Stimulated activated CD4-positive, alpha-beta T cell treated with anti-CD3 and anti-CD28 coated beads, Interleukin-2, amount 100 ng/mL, for 24 hours (primary cell): ENCODE measurements at regions not wholly inside any gene's neighbourhood (a gene's known extent, or its start where the extent isn't known, plus 50 kb on each side); places are given as distances from the start of the nearest gene placed in this dataset.
"Not testable (repeated sequence)": the region's sequence is repeated elsewhere in the genome, so short reads cannot be mapped to it uniquely, and the experiment has no call there.

Experiments
- DNase-seq, 2 donors: peaks; one replicate each; pipeline ENCODE4 v3.0.0-alpha.2; 2020

DNA sequence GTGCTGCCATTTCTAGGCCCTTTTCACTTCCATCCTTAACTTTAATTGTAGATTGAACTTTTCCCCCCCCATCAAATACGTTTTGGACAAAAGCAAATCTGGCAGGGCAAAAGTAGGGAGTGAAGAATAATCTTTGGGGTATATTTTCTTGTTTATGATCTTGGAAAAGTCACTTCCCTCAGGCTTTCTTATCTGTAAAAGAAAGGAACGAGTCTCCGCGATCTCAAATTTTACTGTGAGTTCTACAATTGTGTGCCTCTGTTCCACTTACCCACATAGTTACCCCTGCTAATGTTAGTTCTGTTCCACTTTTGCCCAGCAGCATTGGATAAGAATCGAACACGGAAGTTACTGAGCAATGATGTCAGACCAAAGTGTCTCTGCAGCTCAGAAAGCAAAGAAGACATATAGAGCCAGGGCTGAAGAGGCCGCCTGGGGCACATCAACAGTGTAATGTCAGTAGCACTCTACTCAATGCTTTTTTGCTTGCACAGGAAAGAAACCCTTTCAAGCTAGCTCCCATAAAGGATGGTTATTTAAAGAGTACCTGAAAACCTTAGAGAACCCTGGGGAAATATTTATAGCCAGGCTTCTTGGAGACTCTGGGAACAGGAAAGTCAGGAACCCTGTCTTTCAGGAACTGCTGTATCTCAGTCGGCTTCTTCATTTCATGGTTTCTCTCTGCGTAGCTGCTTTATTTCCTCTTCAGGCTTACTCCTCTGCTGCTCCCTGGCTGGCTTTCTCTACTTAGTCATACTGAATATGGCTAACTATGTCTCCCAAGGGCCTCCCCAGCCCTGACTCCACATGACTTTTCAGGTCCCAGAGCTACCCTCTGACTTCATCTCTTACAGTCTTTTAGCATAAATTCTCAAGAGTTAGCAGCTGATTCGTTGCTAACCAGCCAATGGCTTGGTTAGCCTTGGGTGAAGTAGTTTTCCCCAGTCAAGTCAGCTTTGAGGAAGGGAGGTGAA, 123.7 kb upstream of the FAM3C start:
- no peak for DNase-seq

DNA sequence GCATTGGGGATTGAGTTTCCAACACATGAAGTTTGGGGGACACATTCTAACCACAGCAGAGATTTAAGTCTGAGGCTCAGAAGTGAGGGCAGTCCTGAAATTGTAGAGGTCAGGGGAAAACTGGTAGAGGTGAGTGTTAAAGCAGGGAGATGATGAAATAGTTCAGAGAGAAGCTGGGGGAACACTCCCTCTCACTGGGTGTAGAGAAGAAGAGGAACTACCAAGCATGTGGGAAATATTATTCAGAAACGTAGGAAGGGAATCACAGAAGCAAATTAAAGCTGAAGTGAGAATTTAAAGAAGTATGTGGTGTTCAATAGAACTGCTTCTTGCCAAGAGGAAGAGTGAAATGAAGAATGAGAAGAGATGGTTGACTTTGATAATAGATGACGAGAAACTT, 121.5 kb upstream of the FAM3C start:
- DNase-seq = no peak

DNA sequence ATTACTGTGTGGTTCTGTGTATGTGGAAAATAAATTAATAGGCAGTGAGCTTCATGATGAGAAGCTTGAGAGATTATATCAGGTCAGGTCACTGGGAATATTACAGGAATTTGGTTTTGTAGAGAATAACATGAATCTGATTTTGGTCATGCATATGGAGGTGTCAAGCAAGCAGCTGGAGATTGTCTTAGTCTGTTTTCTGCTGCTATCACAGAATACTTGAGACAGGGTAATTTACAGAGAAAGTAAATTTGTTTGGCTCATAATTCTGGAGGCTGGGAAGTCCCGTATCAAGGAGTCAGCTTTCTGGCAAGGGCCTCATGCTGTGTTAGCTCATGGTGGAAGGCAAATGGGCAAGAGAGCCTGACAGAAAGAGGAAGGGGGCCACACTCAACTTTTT, 120.7 kb upstream of the FAM3C start:
- DNase-seq = no peak

DNA sequence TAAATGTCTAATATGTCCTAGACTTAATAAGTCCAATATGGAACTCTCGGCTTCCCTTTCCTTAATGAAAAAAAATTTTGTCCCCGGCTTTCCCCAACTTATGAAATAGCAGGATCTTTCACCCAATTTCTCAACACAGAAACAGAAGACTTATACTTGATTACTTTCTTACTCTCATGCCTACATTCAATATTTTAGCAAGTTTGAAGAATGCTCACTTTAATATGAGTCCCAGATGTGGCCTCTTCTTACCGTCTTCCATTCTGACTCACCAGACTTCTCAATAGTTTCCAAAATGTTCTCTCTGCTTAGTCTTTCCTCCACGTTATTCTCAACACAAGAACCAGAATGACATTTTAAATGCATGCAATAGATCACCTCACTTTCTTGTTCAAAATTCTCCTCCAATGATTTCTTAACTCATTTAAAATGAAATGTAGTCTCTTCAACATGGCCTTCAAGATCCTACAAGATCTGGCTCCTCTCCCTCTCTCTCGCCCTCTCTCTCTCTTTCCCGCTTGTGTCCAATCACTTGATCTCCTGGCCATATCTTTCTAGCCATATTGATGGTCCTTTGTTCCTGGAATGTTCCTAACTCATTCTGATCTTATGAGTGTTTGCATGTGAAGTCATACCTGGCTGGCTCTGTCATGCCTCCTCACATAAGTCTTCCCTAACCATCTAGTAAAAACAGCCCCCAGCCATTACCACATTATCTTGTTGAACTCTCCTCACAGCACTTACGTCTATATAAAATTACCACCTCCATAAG, 119.7 kb upstream of the FAM3C start:
- DNase-seq = no peak

DNA sequence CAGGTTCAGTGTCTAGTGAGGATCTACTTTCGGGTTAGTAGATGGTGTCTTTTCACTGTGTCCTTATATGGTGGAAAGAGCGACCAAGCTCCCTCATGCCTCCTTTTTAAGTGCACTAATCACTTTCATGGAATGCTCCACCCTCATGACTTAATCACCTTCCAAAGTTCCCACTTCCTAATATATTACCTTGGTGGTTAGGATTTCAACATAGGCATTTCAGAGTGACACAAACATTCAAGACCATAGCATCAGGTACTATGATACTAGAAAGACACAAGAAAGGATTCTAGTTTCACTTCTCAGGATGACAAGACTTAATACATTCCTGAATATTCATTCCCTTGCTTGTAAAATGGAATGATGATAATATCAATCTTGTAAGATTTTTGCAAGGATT, 119.1 kb upstream of the FAM3C start:
- no peak for DNase-seq

DNA sequence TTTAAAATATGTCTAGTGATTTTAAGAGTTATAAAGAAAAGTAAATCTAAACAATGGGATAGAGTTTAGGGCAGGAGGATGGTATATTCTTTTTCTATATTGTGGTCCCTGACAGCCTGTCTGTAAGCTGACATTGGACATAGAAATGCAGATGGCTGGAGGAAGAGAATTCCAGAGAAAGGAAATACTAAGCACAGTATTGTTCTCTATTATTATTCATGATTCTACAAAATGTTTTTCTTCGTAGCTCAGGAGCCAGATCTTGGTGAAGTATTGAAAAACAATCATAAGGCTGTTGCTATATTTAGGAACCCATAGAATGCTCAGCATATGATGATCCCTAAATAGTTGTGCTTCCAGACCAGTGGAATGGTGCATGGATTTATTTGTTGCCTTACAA, 117.0 kb upstream of the FAM3C start:
- no peak for DNase-seq

DNA sequence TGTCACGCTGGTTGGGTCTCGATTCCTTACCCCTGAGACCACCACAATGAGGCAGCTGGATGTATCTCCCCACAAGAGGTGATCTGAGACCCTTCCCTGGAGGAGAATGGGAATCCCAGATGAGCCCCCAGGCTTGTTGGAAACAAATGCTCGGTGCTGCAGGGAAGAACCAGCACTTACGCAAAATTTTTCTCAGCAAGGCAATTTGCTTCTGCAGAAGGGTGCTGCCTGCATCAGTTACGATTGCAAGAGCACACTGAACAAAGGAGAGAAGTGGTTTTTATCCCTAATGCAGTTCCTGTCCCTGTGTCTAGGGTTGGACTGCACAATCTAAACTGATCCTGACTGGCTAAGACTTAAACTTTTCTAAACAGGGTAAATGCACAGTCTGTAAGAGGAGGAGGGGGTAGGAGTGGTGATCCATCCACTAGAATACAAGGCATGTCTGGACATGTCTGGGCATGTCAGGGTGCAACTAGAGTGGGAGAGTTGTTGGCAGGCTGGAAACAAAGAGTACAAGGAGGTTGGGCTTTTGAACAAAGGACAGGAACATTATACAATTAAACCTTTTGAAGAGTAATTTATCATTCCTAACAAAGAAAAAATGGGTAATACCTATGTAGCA, 114.9 kb upstream of the FAM3C start:
- DNase-seq = no peak

DNA sequence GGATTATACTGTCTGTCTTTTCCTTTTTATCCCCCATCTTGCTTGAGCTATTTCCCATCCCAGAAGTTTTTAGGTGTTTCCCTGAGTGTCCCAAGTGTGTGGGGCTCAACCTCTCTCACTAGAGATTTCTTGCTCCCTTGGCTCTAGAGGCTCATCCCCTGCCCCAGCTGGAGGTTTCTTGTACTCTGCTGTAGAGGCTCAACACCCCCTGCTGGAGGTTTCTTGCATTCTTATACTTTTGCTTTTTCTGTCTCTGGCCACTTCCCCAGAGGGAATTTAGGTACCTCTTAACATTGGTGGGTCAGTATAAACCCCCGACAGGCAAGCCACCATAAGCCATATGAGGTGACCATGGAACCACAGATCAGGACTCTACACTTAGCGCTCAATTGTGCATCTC, 114.2 kb upstream of the FAM3C start:
- DNase-seq = peak in 1 of 2 donors; percentile 22

DNA sequence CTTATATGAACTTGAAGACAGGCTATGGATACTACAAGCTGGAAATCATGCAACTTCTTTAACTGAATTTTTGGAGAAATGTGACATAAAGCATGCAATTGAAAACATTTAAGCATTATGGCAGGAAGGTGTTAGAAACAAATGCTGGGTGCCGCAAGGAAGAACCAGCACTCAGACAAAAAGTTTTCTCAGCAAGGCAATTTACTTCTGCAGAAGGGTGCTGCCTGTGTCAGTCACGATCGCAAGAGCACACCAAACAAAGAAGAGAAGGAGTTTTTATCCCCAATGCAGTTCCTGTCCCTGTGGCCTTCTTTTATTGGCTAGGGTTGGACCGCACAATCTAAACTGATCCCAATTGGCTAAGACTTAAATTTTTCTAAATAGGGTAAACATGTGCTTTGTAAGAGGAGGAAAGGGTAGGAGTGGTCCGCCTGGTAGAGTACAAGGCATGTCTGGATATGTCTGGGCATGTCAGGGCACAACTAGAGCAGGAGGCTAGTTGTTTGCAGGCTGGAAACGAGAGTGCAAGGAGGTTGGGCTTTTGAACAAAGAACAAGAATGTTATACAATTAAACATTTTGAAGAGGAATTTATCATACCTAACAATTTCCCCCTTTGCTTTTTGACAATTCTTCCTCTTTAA, 109.6 kb upstream of the FAM3C start:
- DNase-seq = no peak

DNA sequence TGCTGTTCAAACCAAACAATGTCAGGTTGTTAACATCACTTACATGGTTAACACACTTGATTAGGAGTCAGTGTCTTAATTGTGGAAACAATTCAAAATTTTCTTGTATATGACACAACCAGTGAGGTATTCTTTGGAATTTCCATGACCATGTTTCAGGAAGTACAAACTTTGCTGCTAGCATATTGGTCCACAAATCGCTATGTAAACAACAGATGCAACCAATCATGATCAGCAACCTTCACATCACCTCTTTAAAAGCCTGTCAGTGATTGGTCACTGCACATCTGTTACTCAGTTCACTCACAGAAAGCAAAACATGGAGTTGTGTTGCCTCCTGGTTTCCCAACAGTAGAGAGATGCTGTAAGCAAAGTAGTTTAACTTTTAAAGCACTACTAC, 108.9 kb upstream of the FAM3C start:
- DNase-seq = no peak

DNA sequence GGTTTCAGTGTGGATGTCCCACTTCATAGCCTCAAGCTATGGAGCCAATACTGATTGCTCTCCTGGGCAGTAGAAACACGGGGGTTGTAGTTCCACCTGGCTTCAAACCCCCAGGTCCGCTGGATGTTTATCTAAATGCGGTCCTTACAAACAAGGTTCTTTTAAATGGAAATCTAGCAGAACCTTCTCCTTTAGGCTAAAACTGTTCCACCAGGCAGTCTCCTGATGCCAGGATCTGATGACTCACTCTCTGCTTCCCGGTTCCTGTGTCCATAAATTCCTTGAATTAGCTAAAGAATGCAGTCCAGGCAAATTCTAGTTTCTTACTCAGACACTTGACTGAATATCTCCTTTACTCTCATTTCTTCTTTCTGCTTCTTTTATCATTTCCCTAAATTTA, 108.4 kb upstream of the FAM3C start:
- no peak for DNase-seq

DNA sequence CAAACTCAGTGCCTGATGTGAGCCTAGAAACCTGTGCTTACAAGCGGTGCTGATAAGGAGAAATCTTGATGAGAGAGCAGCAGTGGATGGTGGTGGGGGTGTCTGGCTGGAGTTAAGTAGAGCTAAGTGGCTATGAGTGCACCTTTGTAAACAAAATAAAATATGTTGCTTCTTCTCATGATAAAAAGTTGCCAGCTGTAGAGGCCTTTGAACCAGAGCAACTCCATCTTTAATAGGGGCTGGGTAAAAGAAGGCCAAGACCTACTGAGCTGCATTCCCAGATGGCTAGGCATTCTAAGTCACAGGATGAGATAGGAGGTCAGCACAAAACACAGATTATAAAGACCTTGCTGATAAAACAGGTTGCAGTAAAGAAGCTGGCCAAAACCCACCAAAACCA, 107.6 kb upstream of the FAM3C start:
- DNase-seq = no peak

DNA sequence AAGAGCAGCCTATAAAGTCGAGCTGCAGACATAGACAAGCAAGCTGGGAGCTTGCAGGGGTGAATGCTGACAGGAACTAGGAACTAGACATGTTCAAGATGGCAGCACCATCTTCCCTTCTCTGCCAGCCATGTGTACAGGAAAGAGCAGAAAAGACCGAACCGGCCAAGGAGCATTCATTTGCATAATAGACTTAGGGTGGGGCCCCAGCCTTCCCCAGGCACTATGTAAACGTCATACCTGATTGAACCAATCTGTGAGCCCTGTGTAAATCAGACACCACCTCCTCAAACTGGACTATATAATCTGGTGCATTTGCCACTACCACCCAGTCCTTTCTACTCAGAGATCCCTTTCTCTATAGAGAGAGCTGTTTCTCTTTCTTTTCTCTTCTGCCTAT, 106.9 kb upstream of the FAM3C start:
- DNase-seq = no peak

DNA sequence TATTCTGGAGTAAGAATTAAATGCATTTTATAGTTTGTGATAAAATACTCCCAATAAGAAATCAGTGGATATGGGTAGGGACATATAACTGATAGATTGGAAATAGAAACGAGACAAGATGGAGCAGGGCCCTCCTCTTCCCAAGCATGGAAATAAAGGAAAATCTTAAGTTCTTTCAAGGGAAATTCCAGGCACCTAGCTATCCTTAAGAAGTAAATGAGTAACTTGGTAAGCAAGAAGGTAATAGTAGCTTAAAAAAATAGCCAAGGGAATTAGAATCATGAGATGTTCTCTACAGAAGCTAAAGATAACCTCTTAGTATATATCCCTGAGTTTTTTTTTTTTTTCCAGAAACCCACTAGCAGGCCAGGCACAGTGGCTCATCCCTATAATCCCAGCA, 105.5 kb upstream of the FAM3C start:
- no peak for DNase-seq

DNA sequence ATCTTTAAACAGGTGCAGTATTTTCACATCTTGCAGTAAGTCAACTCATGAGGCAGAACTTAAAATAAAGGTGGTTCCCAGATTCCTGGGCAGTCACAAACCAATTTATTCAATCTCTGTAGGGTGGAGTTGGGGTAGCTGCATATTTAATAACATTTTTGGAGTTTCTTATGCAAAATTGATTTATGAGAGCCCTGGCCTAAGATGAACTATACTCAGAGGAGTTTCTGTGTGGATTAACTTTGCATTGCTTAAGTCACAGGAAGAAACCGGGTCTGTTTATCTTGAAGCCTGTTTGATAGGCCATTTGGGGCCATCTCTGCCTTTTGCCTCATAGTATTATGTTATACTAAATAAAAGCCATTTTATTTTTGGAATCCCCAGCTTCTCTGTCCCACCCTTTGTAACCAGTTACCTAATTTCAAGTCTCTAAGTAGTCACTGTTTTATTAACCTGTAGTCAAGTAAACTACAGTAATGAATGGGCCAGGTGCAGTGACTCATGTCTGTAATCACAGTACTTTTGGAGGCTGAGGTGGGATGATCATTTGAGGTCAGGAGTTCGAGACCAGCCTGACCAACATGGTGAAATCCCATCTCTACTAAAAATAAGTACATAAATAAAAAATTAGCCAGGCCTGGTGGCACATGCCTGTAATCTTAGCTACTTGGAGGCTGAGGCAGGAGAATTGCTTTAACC, 104.4 kb upstream of the FAM3C start:
- peak in 1 of 2 donors; percentile 3 for DNase-seq

DNA sequence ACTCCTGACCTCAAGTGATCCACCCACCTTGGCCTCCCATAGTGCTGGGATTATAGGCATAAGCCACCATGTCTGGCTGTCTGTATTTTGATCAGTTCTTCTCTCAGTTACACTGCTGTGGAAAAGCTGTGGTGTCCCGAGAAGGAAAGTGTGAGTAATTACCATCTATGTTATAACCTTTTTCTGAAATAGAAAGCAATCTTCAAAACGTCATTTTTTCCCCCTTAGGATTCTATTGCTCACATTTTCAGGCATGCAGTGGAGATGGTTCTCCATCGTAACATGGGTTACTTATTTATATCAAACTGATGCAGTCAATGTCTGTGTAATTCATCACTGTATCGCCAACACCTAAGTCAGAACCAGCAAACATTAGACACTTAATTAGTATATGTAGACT, 103.5 kb upstream of the FAM3C start:
- peak; percentile 17 to 31 for DNase-seq

DNA sequence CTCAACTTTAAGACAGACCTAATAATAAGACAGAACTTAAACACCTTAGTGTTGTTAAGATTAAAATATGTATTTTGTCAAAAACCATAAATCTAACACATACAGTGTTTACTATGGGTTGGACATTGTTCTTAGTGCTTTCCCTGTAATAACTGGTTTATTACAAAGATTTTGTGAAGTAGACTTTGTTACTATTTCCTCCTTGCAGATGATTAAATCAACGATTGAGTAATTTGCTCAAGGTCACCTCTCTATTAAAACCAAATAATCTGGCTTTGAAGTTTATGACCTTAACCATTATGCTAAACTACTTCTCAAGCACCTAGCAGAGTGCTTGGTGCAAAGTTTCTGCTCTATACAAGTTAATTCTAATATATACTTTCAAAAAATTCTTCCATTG, 102.7 kb upstream of the FAM3C start:
- DNase-seq = no peak

DNA sequence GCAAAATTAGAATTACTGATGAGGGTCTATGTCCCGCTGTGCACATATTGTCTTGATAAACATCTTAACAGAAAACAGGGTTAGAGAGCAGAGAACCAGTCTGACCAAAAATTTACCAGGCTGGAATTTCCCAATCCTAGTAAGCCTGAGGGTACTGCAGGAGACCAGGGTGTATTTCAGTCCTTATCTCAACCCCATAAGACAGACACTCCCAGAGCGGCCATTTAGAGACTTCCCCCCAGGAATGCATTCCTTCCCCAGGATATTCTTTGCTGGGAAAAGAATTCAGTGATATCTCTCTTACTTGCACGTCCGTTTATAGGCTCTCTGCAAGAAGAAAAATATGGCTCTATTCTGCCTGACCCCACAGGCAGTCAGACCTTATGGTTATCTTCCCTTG, 101.4 kb upstream of the FAM3C start:
- not testable (repeated sequence) for DNase-seq

DNA sequence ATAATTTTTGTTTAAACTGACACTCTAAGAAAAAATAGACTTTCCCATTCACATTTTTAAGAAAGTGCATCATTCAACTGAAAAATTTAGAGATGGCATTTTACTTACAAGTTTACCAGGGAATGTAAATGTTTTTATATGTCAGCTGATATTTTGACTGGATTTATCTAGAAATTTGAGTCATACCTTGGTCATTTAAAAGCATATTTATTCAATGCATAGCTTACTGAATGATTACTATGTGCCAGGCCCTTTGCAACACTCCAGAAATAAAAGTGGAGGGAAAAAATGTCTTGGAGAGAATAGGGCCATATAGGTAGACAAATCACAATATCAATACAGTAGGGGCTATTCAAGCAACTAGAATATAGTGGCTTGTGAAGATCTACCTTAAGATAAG, 98.4 kb upstream of the FAM3C start:
- DNase-seq = no peak

DNA sequence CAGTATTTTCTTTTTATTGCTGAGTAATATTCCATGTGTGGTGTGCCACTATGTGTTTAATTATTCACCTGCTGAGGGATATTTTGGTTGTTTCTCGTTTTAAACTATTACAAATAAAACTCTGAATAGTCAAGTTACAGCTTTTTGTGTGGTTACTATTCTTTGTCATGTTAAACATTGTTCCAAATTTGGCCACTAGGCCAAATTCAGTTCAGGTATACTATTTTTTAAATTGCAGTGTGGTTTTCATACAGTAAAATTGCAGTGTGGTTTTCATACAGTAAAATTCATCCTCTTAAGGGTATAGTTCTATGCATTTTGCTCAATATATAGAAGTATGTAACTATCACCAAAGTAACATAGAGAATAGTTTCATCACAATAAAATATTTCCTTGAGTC, 97.4 kb upstream of the FAM3C start:
- no peak for DNase-seq

DNA sequence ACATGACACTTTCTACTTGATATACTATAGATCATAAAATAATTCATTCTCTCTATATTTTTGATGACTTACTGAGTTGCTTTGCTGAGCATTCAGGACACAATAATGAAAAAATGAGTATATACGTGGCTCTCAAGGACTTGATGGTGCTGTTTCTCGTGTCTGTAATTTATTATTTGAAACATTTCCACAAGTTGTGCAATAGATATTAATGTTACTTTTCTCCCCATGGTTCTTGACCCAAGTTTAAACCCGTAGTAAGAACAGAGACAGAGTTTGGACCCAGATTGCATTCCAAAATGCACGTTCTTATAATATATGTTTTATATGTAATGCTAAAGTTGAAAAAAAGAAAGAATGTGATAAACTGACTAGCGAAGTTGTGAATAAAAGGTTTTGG, 94.2 kb upstream of the FAM3C start:
- no peak for DNase-seq

DNA sequence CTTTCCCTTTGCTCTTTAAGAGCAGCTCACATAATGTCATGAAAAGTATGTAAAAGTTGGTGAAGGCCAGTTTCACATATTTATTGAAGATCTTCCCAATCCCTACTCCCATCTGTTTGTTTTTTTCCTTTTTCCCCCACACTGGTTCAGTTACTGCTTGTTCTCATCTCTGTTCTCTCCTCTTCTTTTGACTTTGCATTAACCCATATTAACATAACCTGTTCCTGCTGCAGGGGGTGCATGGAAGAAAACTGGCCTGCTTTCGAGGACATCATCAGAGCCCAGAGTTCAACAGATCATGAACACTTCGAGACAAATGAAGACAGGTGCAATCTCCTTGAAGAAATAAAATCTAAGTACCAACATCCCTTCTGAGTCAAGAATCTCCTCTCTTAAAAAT, 93.3 kb upstream of the FAM3C start:
- no peak for DNase-seq
